Lung microvascular endothelial cell (primary cell): ENCODE measurements at regions not wholly inside any gene's neighbourhood (a gene's known extent, or its start where the extent isn't known, plus 50 kb on each side); places are given as distances from the start of the nearest gene placed in this dataset.

ENCODE experiments used
- DNase-seq, 2 donors: peaks; one replicate each; pipeline versions ENCODE4 v3.0.0 to v3.0.0-alpha.2; 2010; ENCODE audit warnings: low read depth in 2 of 2

- no peak for DNase-seq
Measured at GRCh38 chr7:21028186-21028585, 241.5 kb upstream of the SP8 start.

DNA sequence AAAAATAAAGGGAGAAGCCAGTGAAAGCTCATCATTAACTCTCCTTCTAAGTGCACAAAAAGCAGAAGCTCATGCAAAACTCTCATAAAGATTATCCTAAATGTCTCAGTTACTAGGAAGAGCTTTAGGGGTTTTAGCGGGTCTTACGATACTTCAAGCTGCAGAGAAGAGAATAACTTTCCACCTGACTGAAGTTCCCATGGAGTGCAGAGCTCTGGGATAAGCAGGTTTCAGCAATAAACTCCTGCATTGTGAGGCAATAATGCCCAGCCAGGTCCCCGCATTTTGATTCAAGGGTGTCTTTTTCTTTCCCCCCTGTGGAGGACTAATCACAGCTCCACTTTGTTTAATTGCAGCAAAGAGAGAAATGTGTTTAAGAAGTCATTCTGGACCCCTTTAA lies 241.9 kb upstream of the SP8 start:
- no peak for DNase-seq

DNA sequence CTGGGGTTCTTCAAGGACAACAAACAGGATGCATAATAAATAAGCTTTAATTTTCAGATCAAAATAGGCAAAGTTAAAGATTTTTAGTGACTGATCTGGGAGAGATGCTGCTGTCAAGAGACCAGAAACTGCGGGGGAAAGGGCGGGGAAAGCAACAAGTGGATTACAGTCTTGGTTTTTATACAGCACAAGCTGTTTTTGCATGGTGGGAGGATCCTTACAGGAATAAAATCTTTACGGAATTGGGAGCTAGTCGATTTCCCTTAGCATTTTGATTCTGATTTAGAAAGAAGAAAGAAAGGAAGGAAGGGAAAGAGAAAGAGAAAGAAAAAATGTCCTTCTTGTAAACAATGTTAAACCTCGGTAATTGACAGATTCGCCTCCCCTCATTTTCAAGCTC lies 242.3 kb upstream of the SP8 start:
- DNase-seq = no peak

DNA sequence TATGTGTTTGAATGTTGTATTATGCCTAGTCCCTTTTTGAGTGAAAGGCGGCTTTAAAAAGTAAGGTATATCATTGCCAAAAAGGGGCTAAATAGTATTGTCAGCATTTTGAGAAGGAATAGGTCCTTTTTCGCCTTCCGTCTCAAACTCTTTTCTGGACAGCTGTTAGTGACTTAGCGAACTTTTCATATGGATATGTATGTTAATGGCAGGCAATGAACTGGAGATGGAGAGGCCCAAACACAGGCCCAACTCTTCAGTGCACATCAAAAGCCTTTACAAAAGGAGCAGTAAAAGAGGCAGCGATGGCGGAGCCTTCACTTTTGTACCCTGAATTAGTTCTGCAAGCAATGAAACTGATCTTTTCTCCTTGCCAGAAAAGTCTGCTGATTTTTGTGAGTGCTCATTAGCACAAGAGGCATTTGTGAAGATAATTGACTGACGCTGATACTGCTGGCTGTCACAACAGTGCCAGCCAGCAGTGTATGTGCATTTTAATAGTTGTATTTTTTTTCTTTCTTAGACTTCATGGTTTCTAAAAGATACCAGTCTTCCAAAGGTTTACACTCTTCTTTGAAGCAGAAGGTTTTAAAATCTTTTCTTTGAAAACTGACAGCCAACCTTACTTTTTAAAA lies 243.7 kb upstream of the SP8 start:
- DNase-seq = no peak

DNA sequence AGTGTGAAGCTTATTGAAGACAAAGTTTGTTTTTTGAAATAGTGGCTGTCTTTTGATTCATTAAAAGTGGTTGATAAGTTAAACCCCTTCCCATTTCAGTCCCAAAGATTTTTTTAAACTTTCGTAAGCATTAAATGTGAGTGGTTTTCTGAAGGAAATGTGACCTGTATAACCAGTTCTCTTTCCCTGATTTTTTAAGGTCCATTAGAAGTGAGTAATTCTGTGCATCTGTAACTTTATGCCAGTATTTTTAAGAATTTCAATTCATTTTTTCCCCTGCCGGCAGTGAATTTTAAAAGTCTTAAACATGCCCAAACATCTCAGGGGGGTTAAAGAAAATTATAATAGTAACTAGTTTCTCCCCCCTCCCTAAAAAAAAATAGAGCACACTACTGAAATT lies 254.6 kb upstream of the SP8 start:
- DNase-seq = no peak

- DNase-seq = no peak
Measured at GRCh38 chr7:21041666-21042065, 255.0 kb upstream of the SP8 start.

DNA sequence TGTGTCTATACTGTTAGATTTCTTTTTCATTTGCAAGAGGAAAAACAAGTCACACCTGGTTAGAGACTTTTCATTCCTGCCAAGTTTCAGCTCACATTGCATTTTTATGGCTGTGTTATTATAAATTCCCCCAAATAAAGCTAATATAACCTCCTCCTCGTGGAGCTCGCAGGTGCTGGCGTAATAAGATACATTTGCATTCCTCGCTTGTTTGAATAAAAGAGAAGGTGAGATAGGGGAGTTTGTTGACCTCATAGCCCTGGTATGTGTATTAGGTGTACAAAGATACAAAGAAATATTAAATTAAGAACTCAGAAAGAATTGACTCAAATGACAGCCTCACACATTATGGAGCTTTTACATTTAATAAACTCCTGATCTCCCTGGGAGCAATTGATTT lies 257.7 kb upstream of the SP8 start:
- DNase-seq = no peak

DNA sequence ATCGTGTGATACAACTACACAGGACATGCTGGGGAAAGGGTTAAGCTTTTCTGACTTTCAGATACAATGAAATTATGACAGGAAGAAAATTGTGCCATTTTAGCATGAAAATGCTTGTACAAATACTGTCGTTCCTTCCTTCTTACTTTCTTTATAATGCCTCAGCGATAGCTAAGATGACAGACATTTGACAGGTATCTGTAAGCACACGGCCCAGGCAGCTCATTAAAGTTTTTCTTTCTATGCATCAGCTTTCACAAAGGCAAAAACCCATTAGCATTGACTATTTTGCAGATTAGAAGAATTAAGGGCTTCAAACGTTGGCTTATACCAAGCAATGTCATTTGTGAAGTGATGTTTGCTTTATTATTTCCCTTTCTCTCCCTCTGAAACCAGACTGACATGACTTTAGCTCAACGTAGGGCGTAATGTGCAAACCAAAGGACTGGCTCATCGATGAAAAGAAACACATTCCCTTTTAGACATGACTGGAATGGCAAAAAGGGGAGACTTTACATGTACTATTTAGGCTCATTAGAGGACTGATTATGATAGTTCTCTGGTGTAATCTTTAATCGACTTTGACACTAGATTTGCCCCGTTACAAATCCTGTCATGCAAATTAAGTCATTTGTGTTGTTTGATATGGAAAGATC lies 258.4 kb upstream of the SP8 start:
- no peak for DNase-seq

GRCh38 chr7:21051865-21052264 lies 265.2 kb upstream of the SP8 start:
- no peak for DNase-seq

GRCh38 chr7:21054427-21055112 lies 267.9 kb upstream of the SP8 start:
- DNase-seq = no peak

GRCh38 chr7:21059069-21059468 lies 272.4 kb upstream of the SP8 start:
- no peak for DNase-seq

GRCh38 chr7:21063106-21063505 lies 276.4 kb upstream of the SP8 start:
- no peak for DNase-seq

- DNase-seq = no peak
Measured at GRCh38 chr7:21064698-21065648, 278.3 kb upstream of the SP8 start.

DNA sequence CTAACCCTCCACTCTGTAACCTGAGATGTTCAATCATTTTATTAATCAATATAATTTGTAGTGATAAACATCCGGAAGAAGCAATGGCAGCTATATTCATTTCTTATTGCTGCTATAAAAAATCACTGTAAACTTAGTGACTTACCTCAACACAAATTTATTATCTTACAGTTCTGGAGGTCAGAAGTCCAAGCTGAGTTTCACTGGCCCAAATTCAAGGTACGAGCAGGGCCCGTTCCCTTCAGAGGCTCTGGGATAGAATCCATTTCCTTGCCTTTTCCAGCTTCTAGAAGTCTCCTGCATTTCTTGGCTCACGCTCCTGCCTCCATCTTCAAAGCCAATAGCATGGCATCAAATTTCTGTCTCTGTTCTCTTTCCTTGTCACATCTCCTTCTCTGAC lies 279.5 kb upstream of the SP8 start:
- DNase-seq = no peak

- DNase-seq = no peak
Measured at GRCh38 chr7:21067216-21067615, 280.5 kb upstream of the SP8 start.

GRCh38 chr7:21070571-21071090 lies 283.9 kb upstream of the SP8 start:
- DNase-seq = no peak

DNA sequence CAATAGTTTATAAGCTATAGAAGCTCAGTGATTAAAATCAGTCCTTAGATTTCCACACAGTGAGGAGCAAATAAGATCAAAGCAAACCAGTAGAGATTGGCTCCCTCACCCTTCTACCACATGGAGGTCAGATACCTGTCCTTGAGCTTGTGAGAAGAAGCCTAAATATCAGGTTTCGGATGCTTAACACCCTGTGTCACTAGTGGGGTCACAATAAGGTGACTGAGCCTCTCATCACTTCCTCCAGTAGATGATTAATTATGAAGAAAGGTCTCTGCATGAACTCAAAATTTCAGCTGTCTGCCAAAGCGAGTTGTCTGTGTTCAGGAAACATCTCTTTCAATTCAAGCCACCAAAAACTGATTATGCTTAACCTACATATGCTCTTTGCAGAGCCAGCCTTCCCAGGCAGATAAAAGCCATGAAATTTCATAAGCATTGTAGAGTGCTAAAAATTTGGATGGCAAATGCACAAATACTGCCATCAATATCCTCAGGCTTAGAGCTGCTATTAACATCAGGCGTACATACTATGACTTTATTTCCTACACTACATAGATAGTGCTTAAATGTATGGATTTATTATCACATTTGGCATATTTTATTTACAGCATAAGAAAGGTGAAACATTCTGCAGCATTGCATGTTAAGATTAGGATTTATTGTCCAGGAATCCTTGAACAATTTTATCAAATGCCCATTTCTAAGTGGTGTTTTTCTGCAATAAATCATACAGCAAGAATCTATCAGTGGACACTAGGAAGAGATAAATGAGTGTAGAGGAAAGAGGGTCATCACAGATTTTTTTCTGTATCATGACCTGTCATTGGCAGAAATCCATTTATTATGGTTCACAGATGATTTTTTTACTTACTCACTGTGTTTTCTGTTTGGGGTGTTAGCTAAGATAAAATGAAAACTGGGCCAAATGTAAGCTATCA lies 285.1 kb upstream of the SP8 start:
- peak in 1 of 2 donors; percentile 9 for DNase-seq

DNA sequence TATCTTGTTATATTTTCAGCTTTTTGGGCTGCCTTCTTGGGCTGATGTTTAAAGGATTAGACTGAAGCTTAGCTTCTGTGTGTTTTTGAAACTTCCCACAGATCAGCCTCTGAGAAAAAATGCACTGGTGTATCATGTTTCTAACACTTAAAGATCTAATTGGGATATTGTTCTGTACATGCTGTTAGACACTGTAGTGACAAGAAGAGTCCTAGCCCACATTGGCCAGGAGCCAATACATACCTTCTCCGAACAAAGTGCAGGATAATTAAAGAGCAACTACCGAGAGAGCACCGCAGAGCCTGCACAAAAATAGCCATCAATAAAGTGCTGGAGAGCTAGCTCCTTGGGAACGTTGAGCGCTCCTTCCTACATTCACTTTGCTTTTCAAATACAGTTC lies 289.4 kb upstream of the SP8 start:
- DNase-seq = no peak

- DNase-seq = no peak
Measured at GRCh38 chr7:21076574-21076973, 289.9 kb upstream of the SP8 start.

- no peak for DNase-seq
Measured at GRCh38 chr7:21077602-21078001, 290.9 kb upstream of the SP8 start.

DNA sequence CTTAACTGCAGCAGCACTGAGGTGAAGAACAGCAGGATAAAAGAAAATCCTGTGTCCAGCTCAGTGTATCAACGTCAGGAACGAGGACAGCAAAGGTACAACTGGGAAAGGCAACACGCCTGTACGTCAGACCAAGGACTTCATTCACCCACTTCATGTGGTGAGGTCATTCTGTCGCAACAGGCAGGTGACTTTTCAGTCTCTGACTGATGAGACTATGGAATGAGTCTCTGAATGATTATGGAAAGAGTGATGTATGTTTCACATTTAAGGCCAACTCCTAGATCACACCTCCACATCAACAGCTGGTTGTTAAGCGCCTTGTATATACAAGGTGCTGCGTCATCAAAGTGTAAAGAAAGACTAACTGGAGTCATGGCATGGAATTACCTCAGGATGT lies 297.6 kb upstream of the SP8 start:
- no peak for DNase-seq
